GM18519 (cell line): ENCODE measurements at regions not wholly inside any gene's neighbourhood (a gene's known extent, or its start where the extent isn't known, plus 50 kb on each side); places are given as distances from the start of the nearest gene placed in this dataset.
"Not testable (repeated sequence)": the region's sequence is repeated elsewhere in the genome, so short reads cannot be mapped to it uniquely, and the experiment has no call there.

ENCODE experiments used
- ATAC-seq: cut with Tn5 transposase; IDR thresholded peaks from one replicate; pipeline ENCODE4 v1.9.1; 2021; ENCODE audit warnings: mild to moderate bottlenecking, moderate library complexity; ENCODE audit not compliant: unreplicated experiment, low FRiP score

DNA sequence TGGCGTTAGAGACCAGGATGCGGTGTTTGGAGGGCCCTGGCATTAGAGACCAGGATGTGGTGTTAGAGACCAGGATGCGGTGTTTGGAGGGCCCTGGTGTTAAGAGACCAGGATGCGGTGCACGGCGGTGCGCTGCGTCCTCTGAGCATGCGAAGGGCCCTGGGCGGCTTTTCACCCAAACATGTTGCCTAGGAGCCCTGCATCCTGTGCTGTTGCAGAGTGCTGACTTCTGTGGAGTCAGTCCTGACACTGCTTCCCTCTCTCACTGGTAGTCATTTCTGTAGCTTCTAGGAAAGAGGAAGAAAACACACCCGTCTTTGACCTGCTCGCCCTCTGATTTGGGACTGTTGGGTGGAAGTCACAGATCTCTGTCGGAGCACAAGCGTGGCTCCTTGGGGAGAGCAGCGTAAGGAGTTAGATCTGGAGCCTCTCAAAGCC is 141.2 kb downstream of the LAT start:
- ATAC-seq, result no peak

DNA sequence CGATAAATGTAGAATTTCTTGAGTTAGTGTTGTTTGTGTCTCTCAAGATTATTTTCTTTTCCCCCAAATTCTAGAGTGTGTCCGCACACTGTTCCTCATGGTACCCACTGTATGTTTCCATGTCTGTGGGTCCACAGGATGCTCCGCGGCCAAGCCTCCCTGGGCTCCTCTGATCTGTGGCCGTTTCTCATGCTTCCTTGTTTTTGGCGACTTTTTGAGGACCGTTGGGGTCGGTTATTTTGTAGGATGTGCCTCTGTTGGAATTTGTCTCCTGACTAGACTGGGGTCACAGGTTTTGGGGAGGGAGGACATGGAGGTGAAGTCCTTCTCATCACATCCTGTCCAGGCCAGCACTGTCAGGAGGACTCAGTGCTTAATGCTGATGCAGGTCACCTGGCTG is 140.0 kb downstream of the LAT start:
- ATAC-seq, result no peak

DNA sequence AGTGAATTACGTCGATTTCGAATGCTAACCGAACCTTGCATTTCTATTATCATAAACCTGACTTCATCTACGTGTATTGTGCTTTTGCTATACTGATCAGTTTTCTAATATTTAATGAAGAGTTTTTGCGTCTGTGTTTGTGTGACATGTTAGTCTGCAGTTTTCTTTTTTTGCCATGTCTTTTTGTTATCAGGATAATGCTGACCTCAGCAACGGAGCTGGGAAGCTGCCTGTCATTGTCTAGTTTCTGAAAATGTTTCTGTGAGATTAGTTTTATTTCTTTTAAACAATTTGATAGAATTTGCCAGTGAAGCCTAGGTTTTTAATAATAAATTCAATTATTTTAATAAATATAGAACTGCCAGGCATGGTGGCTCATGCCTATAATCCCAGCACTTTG is 139.3 kb downstream of the LAT start:
- ATAC-seq, result not testable (repeated sequence)

DNA sequence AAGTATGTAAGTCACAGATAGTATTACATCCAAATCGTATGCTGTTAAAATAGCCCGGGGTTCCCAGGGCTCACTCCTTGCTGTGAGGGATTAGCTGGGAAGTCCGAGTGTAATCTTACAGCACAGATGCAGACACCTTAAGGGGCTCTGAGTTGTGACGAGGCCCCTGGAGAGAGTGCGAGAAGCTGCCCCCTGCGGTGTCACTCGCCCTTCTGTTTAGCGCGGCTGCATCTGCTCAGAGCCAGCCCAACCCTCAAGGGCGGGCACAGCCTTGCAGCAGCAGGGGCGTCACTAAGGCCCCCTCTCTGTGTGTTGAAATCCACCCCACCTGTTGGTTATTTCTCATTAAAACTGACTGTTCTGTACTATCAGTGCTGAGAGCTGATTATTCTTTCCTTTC is 135.8 kb downstream of the LAT start:
- not testable (repeated sequence) for ATAC-seq

DNA sequence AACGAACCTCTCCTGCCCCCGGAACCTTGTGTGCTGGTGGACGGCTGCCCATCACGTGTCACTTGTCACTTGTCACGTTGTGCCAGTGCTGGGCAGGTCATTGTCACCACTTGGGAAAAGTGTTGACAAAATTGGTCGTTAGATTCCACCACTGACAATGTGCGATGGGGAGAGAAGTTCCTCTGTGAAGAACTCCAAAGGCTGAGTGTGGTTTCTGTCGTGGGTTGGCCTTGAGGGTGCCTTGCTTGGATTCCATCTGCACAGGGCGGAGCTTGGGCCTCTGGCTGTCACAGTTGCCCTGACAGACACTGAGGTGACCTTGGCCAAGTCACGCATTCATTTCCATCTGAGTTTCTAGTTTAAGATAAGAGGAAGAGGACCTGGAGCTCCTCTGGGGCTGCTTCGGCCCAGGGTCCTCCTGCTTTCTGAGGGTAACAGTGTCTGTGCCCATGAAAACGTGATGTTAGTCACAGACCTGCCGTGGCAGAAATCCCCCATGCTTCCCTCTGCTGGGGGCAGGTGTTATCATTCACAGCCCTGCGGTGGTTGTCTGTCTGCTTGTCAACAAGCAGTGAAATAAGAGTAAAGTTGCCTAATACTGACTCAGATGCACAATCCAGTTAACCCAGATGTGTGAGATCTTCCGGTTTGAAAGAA is 133.6 kb downstream of the LAT start:
- not testable (repeated sequence) for ATAC-seq

DNA sequence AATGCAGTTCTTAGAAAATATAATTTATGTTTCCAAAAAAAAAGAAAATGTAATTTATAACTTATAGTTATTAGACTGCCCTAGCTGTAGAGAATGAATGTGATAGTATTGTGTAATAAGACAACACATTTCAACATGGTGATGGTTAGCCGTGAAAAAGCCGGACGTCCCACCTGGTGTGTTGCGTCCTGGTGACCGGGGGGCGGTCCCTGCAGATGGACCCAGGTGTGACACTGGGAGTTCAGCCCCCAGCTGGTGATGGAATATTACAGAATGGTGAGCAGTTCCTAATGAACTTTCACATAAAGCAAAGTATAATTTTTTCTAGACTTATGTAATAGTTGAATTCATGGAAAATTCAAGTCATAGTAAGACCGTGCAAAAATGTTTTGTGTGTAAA is 132.8 kb downstream of the LAT start:
- no peak for ATAC-seq

DNA sequence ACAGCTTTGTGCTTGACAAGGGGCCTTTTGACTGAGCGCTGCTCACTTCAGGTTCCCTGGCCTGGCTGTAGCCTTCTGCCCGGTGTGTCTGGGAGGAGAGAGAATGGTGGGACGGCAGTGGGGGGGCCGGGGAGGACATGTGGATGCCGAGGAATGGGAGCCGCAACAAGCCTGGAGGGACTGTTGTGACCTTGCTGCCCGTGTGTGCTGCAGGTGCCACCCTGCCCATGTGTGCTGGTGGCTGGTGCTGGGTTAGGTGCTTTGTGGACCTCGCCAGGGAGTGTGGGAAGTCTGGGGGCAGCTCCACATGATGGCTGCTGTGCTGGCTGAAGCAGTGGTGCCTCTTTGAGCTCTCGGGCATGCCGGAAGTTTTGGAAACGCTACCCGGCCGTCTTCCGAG is 132.1 kb downstream of the LAT start:
- ATAC-seq, result no peak

DNA sequence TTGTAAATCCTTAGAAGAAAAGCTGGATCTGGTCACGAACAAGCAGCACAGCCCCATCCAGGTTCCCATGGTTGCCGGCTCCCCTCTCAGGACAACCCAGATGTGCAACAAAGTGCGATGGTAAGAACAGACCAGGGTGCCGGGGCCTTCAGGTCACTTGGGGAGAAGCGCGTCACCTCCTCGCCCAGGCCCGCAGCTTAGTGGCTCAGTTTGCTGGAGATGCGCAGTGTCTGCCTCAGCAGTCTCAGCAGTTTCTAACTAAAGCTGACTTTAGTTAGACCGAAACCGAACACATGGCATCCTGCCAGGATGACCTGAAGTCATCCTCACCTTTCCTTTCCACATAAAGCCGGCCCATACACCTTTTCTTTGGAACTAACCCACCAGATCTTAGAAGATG is 131.4 kb downstream of the LAT start:
- not testable (repeated sequence) for ATAC-seq

DNA sequence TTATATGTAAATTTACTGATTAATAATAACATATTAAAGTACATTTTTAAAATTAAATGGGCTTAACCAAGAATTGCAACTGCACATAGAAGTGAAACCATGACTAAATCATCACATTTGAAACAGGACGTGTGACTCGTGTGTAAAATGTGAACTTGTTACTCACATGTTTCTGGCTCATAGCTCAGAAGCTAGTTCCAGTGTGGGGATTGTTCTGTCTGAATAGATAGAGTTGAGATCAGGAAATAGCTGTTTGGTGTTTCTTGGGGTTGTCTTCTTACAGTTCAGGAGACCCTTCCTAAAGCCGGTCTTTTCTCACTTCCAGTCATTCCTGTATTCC is 130.9 kb downstream of the LAT start:
- not testable (repeated sequence) for ATAC-seq

DNA sequence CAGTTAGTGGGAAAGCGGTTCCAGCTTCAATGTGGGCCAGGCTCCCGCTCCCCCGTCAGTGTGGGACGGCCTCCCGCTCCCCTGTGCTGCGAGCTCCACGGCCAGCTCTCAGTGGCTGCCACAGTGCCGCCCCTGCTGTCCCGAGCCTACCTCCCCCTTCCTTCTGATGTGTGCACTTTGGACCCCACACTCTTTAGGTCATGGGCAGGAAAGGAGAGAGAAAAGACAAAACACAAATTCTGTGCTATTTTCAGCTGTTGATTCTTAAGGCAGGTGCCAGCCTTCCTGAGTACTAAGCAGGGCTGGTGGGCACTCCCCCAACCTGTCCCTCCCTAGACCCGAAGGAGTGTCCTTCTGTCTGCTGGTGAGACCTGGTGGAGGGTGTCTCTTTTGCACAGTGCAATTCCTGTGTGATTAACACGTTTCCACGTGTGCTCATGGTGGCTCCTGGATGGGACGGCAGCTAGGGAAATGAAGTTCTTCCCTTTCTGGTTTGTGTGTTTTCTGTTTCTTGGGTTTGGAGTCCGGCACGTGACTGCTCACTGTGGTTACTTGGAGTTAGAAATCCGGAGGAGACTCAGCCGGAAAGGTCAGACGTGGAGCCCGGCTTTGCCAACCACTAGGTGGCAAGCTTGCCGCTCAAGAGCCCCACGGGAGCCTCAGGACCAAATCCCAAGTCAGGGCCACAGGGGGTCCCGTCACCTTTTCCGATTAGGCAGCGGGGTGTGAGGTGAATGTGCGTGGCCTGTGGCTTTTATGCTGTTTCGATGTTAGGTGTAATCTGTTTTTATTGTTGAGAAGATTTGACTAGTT is 130.3 kb downstream of the LAT start:
- ATAC-seq, result not testable (repeated sequence)

DNA sequence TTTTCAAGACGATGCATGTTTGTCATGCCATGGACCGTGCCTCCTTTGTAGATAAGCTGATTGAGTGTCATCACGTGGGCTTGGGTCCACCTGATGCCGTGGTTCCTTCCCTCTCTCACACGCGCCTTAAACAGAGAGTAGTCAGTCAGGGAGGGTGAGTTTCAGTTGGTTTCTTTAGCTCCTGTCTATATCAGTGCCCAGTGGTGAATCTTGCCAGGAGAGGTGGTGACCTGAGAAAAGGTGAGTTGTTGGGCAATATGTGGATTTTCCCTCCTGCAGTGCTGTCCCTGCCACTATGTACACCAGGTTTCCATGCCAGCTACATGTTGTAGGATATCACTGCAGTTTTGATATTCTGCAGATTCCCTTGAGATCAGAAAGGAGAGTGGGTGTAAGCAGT is 129.7 kb downstream of the LAT start:
- ATAC-seq, result no peak

DNA sequence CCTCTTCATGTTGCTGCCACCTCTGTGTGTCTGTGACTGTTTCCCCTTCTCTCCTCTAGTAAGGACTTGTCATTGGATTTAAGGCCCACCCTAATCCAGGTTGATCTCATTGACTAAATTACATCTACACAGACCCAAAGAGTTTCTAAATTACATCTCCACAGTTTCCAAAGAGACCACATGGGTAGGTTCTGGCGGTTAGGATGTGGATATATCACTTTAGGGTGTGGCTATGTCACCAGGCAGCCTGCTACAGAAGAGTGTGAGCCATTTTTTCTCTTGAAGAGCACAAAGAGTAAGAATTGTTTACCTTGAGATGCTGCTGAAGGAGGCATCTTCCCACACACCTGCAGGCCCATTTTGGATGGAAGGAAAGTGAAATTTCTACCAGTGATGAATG is 128.6 kb downstream of the LAT start:
- ATAC-seq, result not testable (repeated sequence)

DNA sequence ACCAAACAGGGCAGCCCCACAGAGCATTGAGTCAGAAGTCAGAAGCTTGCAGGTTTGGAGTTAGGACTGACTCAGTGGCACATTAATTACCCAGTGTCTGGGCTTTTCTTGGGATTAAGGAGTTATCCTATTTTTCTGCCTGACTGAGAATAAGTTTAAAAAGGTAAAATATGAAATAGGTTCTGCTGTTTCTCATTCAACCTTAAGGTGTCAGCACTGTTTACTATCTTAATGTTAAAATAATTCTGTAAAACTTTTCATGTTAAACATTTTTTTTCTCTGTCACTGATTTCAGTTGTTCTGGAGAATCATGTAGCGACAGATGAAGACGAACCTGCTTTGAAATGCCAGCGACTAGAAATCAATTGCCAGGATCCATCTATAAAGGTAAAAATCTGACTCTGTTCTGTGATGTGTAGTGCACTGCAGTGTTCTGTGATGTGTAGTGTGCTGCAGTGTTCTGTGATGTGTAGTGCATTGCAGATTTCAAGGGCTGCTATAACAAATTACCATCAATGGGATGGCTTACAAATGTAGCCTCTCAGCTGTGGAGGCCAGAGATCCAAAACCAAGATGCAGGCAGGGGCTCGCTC is 128.0 kb downstream of the LAT start:
- no peak for ATAC-seq

DNA sequence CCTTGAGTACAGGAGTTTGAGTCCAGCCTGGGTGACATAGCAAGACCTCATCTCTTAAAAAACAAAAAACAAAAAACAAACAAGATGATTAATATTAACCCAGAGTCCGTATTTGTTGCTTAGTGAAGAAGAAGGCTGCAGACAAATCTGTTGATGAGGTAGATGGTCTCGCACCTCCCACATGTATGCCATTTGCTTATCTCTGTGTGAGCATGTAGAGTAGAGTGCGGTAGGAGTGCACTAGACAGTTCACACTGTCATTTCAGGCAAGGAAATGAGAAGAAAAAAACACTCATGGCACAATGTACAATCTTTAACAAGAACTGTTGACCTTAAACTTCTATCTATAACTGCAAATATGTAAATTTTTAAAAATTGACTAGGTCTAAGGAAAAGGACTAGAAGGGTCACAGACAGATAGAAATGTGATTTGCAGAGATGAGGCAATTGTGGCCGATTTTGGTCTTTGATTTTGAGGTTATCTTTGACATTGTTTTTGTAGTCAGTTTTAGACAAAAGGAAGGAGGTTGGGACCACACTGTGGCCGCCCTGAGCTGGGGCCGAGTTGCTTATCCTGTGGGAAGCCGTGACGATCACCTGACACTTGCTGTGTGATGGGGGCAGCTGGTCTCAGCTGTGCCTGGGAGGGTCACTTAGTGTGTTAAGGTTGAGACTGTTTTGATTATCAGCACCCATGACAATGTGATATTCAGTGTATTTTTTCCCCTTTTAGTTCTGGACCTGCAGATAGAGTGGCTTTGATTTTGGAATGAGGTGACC is 127.2 kb downstream of the LAT start:
- not testable (repeated sequence) for ATAC-seq

DNA sequence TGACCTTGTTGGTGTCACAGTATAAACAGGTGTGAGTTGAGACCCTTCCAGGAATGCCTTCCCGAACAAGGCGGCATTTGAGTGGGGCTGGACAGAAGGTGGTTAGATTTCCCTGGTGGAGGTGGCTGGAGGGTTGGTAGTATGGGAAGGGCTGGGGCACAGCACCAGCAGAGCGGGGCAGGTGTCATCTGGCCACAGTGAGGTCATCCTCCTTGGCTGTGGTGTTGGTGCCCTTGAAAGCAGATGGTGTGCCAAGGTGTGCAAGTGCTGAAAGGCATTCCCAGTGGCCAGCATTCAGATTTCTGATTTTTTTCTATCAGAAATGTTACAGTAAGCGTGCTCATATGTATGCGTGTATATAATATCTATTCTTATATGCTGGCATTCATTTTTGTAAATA is 126.6 kb downstream of the LAT start:
- no peak for ATAC-seq

DNA sequence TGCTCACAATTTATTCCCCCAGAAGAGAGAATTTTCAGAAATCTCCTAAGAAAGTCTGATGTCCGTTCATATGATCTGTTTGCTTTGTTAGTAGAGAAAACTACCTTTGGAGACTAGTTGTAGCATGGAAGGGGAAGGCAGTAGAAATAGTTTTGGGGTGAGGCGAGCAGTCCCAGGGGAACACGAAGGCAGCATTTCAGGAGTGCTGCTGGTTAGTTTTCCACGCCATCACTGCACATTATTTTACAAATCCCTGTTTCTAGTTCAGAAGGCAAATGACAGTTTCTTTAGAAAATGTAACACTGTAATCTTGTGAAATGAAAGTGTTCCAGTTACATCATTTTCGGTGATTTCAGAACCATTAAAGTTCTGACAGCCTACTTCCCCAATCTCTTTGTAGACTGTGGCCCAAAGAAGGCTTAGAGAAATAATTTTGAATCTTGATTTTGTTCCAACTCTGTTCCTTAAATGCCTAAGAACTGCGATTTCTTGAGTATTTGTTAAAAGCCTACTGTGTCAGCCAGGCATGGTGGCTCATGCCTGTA is 123.8 kb downstream of the LAT start:
- not testable (repeated sequence) for ATAC-seq

DNA sequence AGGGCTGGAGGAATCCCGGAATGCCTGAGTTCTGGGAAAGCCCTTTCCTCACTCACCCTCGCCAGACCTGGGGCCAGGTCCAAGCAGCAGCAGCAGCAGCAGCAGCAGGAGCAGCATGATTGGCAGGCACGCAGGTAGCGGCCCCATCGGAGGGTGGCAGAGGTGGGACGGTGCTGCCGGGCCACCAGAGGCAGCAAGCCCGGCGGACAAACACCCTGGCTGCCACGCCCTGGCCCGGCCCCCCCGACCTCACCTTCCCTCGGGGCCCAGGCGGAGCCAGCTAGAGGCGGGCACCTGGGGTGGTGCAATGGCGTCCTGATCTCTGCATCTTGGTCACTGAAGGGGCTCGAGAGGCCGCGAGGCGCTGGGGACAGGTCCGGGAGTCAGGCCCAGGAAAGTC is 122.4 kb downstream of the LAT start:
- ATAC-seq, result no peak

DNA sequence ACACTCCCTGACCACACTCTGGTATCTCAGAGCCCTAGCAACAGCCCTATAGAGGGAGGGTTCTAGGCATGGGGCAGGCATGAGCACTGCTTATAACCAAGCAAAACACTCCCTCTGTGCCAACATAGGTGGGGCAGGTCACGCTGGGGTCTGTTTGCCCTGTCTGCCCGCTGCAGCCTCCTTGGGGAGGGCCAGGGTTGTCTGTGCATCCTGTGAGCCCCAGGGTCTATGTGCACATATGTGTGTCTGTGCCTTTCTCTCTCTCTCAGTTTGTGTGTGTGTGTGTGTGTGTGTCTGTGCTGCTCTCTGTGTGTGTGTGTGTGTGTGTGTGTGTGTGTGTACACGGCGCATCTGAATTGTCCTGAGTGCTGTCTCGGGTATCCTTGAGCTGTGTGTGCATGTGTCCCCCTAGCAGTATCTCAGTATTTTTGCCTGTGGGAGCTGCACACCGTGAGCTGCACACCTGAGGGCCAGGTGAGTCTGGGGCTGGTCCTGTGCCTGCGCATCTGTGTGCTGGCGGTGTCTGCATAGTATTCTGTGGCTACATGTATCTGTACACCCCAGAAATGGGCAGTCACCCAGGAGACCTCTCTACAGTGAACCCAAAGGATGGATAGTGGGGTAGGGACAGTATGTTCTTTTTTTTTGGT is 121.5 kb downstream of the LAT start:
- not testable (repeated sequence) for ATAC-seq

DNA sequence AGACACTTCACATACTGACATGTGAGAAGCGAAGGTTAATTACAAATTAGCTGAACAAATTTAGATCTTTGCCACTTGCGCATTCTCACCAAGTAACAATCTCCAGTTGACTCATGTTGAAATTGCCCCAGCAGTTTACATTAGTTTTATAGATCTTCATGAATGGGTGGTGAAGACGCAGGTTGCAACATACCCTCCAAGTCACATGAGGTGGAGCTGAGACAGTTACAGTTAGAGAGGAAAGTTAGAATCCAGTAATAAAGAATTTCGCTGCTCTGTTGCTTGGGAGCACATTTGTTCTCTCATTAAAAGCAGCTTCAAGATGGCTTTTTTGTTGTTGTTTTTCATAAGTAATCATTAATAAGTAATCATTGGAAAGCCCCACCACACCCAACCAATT is 119.7 kb downstream of the LAT start:
- ATAC-seq, result not testable (repeated sequence)

DNA sequence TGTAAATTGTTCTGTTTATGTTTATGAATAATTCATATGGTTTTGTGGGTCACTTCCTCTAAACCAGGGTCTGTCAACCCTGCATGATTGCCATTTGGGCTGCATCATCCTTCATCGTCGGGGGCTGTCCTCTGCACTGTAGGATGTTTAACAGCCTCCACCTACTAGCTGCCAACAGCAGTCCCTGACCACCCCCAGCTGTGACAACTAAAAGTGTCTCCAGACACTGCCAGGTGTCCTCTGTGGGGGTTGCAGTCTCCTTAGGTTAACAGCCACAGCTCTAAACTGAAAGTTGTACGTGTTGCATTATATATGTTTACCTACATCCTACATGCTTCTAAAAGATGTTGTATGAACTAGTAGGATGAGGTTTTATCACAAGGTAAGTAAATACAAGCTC is 113.1 kb downstream of the LAT start:
- not testable (repeated sequence) for ATAC-seq
